ENCODE measurements at regions not wholly inside any gene's neighbourhood (a gene's known extent, or its start where the extent isn't known, plus 50 kb on each side); places are given as distances from the start of the nearest gene placed in this dataset.

- no peak for DNase-seq
Measured at GRCh38 chr10:78640796-78641636, 427.8 kb upstream of the ZMIZ1 start.

DNA sequence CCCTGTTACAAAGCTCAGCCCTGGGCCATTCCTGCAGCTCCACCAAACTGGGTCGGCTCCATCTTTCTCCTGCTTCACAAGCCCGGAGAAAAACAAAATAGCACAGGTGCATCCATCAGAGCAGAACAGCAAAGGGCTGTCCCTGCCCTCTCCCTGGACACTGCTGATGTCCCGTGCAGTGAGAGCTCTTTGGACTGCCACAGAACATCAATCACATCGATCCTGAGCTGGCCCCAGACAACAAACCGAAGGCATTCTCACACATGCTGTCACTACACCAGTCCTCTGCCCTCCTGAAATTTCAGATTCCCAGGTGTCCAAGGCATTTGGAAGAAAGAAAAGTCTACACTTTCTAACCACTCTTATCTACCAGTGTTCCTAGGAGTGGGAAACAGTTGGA lies 427.1 kb upstream of the ZMIZ1 start:
- no peak for DNase-seq

DNA sequence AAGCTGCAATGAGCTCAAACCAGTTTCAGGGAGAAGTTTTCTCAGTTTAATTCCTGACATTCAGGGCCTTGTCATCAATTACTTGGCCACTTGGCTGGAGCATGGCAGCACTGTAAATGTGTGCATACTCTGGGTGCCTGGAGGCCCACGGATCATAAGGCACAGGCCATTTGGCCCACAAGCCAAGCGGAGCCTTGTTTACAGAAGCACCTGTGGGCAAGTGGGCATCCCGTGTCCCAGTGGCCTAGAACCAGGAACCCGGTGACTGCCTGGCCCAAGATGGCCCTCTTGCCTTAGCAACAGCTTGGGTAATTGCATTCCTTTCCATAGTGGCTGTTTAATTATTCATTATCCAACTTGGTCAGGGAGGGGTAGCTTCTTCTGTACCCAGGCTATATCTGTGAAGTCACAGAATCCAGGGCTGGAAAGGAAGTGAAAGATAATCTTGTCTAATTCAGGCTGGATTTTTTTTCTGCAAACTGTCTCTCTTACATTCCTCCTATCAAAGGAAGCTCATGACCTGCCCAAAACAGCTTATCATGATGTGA lies 426.4 kb upstream of the ZMIZ1 start:
- DNase-seq, result no peak

DNA sequence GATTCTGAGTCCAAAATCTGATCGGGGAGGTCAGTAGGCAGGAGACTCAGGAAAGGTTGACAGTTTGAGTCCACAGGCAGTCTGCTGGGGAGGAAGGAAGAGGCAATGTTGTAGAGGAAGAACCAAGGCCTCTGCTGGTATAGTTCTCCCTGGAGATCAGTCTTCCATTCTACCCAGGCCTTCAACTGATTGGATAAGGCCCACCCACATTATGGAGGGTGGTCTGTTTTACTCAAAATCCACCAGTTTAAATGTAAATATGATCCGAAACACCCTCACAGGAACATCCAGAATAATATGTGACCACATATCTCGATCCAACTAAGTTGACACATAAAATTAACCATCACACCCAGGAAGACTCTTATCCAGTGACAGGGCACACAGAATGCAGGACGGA lies 425.3 kb upstream of the ZMIZ1 start:
- no peak for DNase-seq

DNA sequence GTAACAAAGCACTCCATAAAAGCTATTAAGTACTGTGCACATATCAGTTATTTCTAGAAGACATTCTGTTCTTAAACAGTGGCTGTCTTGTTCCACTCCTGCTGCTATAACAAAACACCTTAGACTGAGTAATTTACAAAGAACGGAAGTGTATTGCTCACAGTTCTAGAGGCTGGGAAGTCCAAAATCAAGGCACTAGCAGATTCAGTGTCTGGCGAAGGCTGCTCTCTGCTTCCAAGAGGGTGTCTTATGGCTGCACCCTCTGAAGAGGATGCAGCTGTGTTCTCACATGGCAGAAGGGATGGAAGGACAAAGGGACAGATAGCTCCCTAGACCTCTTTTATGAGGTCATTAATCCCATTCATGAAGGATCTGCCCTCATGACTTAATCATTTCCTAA lies 424.2 kb upstream of the ZMIZ1 start:
- no peak for DNase-seq

- DNase-seq, result no peak
Measured at GRCh38 chr10:78645169-78645686, 423.5 kb upstream of the ZMIZ1 start.

- DNase-seq, result no peak
Measured at GRCh38 chr10:78645975-78646374, 422.8 kb upstream of the ZMIZ1 start.

GRCh38 chr10:78648256-78648860 lies 420.4 kb upstream of the ZMIZ1 start:
- DNase-seq, result no peak

DNA sequence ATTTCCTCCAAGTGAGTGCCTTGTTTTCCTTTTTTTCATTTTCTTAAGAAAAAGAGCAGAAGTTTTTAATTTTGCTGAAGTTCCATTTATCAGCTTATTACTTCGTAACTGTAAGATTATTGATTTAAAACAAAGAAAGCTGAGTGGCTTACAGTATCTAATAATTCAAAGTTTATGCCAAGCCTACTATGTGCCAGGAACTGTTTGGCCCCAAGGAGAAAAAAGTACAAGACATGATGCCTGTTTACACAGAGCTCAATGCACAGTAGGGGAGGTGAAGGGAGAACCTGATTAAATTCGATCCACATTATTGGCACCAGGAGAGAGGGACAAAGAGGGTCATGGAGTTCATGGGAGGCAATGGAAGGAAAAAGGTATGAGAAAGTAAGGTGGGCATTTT lies 419.3 kb upstream of the ZMIZ1 start:
- DNase-seq, result no peak

DNA sequence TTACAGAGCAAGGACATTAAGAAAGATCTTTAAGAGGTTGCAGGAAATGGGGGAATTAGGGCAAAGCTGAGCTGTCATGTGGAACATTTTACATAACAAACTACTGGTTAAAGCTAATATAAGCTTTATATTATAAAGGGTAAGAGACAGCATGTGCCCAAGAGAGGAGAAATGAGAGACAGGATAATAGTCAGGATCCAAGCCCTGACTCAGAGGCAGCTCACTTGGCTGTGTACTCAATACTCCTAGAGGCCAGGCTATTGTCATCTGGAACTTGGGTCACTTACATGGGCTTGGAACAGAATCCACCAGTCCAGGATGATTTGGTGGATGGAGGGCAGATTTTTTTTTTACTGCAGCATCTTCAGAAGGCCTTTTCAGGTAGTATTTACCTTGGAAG lies 418.6 kb upstream of the ZMIZ1 start:
- DNase-seq, result no peak

- no peak for DNase-seq
Measured at GRCh38 chr10:78651287-78651686, 417.5 kb upstream of the ZMIZ1 start.

DNA sequence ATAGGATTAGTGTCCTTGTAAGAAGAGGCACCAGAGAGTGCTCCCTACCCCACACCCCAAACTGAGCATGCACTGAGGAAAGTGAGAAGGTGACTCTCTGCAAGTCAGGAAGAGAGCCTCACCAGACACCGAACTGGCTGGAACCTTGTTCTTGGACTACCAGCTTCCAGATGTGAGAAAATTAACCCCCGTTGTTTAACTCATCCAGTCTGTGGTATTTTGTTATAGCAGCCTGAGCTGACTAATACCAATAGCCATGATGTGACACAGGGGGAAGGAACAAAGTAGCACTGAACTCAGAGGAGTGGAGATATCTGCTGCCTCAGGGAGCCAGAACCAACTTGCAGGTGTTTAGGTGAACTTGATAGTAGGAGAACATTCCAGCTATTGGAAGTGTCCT lies 415.2 kb upstream of the ZMIZ1 start:
- no peak for DNase-seq

- no peak for DNase-seq
Measured at GRCh38 chr10:78654047-78654590, 414.6 kb upstream of the ZMIZ1 start.

GRCh38 chr10:78655979-78656378 lies 412.8 kb upstream of the ZMIZ1 start:
- no peak for DNase-seq

DNA sequence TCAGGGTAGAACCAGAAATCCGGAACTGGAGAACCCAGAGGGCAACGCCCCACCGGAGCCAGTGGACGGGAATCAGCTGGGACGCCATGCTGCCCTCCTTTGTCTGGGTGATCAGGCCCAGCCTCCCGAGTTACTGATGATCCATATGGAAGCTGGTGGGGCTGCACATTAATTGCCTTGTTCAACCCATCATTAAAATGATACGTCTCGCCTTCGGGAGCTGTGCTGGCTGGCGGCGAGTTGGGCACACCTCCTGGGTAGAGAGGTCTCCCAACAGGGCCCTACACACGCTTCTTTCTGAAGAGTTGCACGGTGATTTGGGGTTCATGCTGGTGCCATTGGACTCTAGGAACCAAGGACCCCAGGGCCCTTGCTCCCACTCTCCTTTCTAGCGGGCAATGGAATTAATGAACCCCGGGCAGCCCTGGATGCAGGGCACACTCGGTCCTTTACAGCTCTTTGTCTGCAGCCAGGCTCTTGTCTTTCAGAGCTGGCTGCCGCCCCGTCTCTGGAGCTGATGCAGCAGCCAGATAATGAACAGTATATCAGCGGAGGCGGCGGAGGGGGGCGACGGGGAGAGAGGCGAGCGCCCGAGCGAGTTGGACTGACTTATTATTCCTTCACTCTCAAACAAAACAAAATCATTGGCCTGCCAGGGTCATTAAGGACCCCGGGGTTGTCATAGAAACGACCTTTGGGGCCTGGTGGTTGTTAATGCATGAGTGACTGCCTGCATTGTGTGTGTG lies 412.2 kb upstream of the ZMIZ1 start:
- no peak for DNase-seq

GRCh38 chr10:78657163-78657861 lies 411.5 kb upstream of the ZMIZ1 start:
- DNase-seq, result peak; percentile 44

- no peak for DNase-seq
Measured at GRCh38 chr10:78657862-78658165, 411.0 kb upstream of the ZMIZ1 start.

GRCh38 chr10:78658645-78659597 lies 409.8 kb upstream of the ZMIZ1 start:
- no peak for DNase-seq

DNA sequence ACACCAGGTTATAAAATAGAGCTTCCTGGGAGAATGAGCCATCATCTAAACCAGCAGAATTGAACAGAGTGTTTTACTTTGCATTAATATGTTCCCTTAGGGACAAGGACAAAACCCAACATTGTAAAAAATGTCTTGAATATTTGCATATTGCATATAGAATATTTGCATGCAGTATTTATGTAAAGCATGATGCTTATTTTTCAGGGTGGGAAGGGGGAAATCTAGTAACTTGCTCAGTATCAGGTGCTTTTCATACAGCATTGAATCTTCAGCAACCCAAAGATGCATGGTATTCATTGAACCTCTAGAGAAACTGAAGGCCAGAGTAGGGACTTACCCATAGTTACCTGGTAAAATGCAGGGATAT lies 409.2 kb upstream of the ZMIZ1 start:
- DNase-seq, result no peak

GRCh38 chr10:78660446-78661106 lies 408.2 kb upstream of the ZMIZ1 start:
- DNase-seq, result no peak

DNA sequence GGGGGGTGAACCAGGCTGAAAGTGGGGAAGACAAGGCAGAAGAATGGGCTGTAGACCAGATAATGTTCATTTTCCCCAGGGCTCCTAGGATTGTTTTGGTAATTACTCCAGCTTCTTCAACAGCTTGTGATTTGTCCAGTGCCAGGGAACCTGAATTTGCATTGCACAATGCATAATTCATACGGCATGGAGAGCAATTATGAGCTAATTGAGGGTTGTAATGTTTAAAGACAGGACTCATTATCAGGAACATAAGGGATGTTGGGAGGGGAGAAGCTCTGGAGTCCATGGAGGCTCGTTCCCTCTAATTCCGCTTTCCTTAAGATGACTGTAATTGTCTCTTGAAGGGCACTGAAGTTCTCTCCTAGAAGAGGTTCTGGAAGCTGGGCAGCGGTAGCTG lies 405.0 kb upstream of the ZMIZ1 start:
- DNase-seq, result no peak
